ENCODE measurements at regions not wholly inside any gene's neighbourhood (a gene's known extent, or its start where the extent isn't known, plus 50 kb on each side); places are given as distances from the start of the nearest gene placed in this dataset.
"Not testable (repeated sequence)": the region's sequence is repeated elsewhere in the genome, so short reads cannot be mapped to it uniquely, and the experiment has no call there.

GRCh38 chr20:46785958-46786357 lies 76.5 kb downstream of the SLC2A10 start:
- DNase-seq (ENCODE audit: low spot score), result no peak

- DNase-seq (ENCODE audit: low spot score), result no peak
Observed at GRCh38 chr20:46786566-46786965, 77.1 kb downstream of the SLC2A10 start.

GRCh38 chr20:46787991-46788762 lies 78.7 kb downstream of the SLC2A10 start:
- peak; percentile 68 for DNase-seq (ENCODE audit: low spot score)

GRCh38 chr20:46788763-46789091 lies 79.3 kb downstream of the SLC2A10 start:
- DNase-seq (ENCODE audit: low spot score), result not testable (repeated sequence)

GRCh38 chr20:46789339-46790028 lies 80.0 kb downstream of the SLC2A10 start:
- DNase-seq (ENCODE audit: low spot score), result no peak

GRCh38 chr20:46791722-46792416 lies 82.4 kb downstream of the SLC2A10 start:
- no peak for DNase-seq (ENCODE audit: low spot score)

GRCh38 chr20:46797206-46797605 lies 87.8 kb downstream of the SLC2A10 start:
- DNase-seq (ENCODE audit: low spot score), result no peak

- no peak for DNase-seq (ENCODE audit: low spot score)
Observed at GRCh38 chr20:46798430-46798829, 89.0 kb downstream of the SLC2A10 start.

- DNase-seq (ENCODE audit: low spot score), result no peak
Observed at GRCh38 chr20:46799781-46800408, 90.4 kb downstream of the SLC2A10 start.

- no peak for DNase-seq (ENCODE audit: low spot score)
Observed at GRCh38 chr20:46800409-46800804, 91.0 kb downstream of the SLC2A10 start.

GRCh38 chr20:46801003-46801702 lies 91.7 kb downstream of the SLC2A10 start:
- DNase-seq (ENCODE audit: low spot score), result no peak

GRCh38 chr20:46802722-46803121 lies 91.9 kb upstream of the EYA2 start:
- peak; percentile 76 for DNase-seq (ENCODE audit: low spot score)

- DNase-seq (ENCODE audit: low spot score), result no peak
Observed at GRCh38 chr20:46803123-46804020, 91.3 kb upstream of the EYA2 start.

GRCh38 chr20:46804126-46804525 lies 90.5 kb upstream of the EYA2 start:
- no peak for DNase-seq (ENCODE audit: low spot score)

- no peak for DNase-seq (ENCODE audit: low spot score)
Observed at GRCh38 chr20:46805836-46806235, 88.8 kb upstream of the EYA2 start.

- DNase-seq (ENCODE audit: low spot score), result no peak
Observed at GRCh38 chr20:46807998-46808397, 86.6 kb upstream of the EYA2 start.

GRCh38 chr20:46808565-46808964 lies 86.1 kb upstream of the EYA2 start:
- no peak for DNase-seq (ENCODE audit: low spot score)

GRCh38 chr20:46809706-46810360 lies 84.8 kb upstream of the EYA2 start:
- no peak for DNase-seq (ENCODE audit: low spot score)

GRCh38 chr20:46810448-46811223 lies 84.0 kb upstream of the EYA2 start:
- peak; percentile 59 for DNase-seq (ENCODE audit: low spot score)
